ENCODE measurements at regions not wholly inside any gene's neighbourhood (a gene's known extent, or its start where the extent isn't known, plus 50 kb on each side); places are given as distances from the start of the nearest gene placed in this dataset.

DNA sequence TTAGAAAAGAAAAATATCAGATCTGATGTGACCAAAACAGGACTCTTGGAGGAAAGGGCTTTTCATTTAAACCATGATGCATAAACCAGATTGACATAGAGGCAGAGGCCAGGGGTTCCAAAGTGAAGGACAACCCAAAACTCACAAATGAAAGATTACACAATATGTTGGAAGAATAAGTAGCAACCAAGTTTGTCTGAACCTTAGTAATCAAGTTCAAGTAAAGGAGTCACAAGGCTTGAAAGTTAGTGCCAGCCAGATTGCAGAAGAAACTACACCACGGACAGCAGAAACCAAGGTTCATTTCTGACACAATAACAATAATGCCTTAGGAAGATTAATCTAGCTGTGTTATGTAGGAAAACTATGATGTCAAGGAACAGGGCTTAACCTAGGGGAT, 124.6 kb downstream of the ZC3H11B start:
- TF ChIP-seq POLR2A (IDR thresholded peaks at IDR 0.05; ENCODE audit: low read depth, low read length) (no peak), POLR2AphosphoS5 (IDR thresholded peaks at IDR 0.05; ENCODE audit: low read depth, low read length) (no peak)
